Mammary epithelial cell (primary cell): ENCODE measurements at regions not wholly inside any gene's neighbourhood (a gene's known extent, or its start where the extent isn't known, plus 50 kb on each side); places are given as distances from the start of the nearest gene placed in this dataset.

Source experiments
- CTCF ChIP-seq, 2 donors: IDR thresholded peaks in 1 of 2; conservative IDR thresholded peaks in 1 of 2; 2 replicates each; pipeline ENCODE4 v1.5.1; 2011 to 2012; ENCODE audit warnings: inconsistent platforms in 2 of 2, low read length in 2 of 2, mild to moderate bottlenecking in 2 of 2, control low read depth in 1 of 2, low read depth in 1 of 2; ENCODE audit not compliant: insufficient read depth in 1 of 2; ENCODE audit errors: extremely low read depth in 1 of 2
- EZH2 ChIP-seq: IDR thresholded peaks from 2 replicates; pipeline ENCODE4 v1.6.1; 2012; ENCODE audit warnings: low read length, inconsistent platforms, borderline replicate concordance

- TF ChIP-seq CTCF (conservative IDR thresholded peaks at IDR 0.05 in 1 of 2, IDR thresholded peaks at IDR 0.05 in 1 of 2; ENCODE audit: extremely low read depth in 1 of 2, insufficient read depth in 1 of 2, low read depth in 1 of 2, low read length in 2 of 2) (no peak), EZH2 (no peak)
Observed at GRCh38 chr12:91753649-91754048, 392.0 kb downstream of the BTG1 start.
